KMS-11 (cell line): ENCODE measurements at regions not wholly inside any gene's neighbourhood (a gene's known extent, or its start where the extent isn't known, plus 50 kb on each side); places are given as distances from the start of the nearest gene placed in this dataset.

Experiments
- H2AFZ ChIP-seq: fragments of 200-600 bp; sonication (generic); 2 replicates; pipeline ENCODE4 v1.6.1; 2016; ENCODE audit warnings: antibody characterized with exemption, mixed run types, low read depth
- H3K27ac ChIP-seq: fragments of 200-600 bp; sonication (generic); 2 replicates; pipeline ENCODE4 v1.6.1; 2016; ENCODE audit warnings: mild to moderate bottlenecking, mixed run types
- H3K27me3 ChIP-seq: fragments of 200-600 bp; sonication (generic); 2 replicates; pipeline ENCODE4 v1.6.1; 2017; ENCODE audit warnings: mild to moderate bottlenecking, low read depth, mixed run types, moderate library complexity; ENCODE audit not compliant: insufficient read depth
- H3K36me3 ChIP-seq: fragments of 200-600 bp; sonication (generic); 2 replicates; pipeline ENCODE4 v1.6.1; 2017; ENCODE audit warnings: mild to moderate bottlenecking, mixed run types; ENCODE audit not compliant: insufficient read depth
- H3K4me1 ChIP-seq: fragments of 200-600 bp; sonication (generic); 2 replicates; pipeline ENCODE4 v1.6.1; 2016; ENCODE audit warnings: mild to moderate bottlenecking, low read depth, mixed run types; ENCODE audit not compliant: poor library complexity, severe bottlenecking
- H3K4me2 ChIP-seq: fragments of 200-600 bp; sonication (generic); 2 replicates; pipeline ENCODE4 v1.7.0; 2016; ENCODE audit warnings: mild to moderate bottlenecking, mixed run types
- H3K4me3 ChIP-seq: fragments of 200-600 bp; sonication (generic); IDR thresholded peaks from 2 replicates; pipeline ENCODE4 v1.6.1; 2017; ENCODE audit warnings: low read depth, low read length, mixed read lengths; ENCODE audit not compliant: insufficient read depth
- H3K79me2 ChIP-seq: fragments of 200-600 bp; sonication (generic); 2 replicates; pipeline ENCODE4 v1.6.1; 2016; ENCODE audit warnings: low read depth, mixed run types; ENCODE audit not compliant: insufficient read depth
- H3K9ac ChIP-seq: fragments of 200-600 bp; sonication (generic); 2 replicates; pipeline ENCODE4 v1.6.1; 2016; ENCODE audit warnings: mild to moderate bottlenecking, mixed run types
- H4K20me1 ChIP-seq: fragments of 200-600 bp; sonication (generic); 2 replicates; pipeline ENCODE4 v1.6.1; 2016; ENCODE audit warnings: mild to moderate bottlenecking, mixed run types; ENCODE audit not compliant: insufficient read depth
- TF ChIP-seq, protein P1 (sequence below): fragments of 200-600 bp; sonication (generic); conservative IDR thresholded peaks from 2 replicates; pipeline ENCODE4 v1.6.1; 2017; ENCODE audit warnings: low read depth, mild to moderate bottlenecking, antibody characterized with exemption, low read length, moderate library complexity, mixed read lengths

DNA sequence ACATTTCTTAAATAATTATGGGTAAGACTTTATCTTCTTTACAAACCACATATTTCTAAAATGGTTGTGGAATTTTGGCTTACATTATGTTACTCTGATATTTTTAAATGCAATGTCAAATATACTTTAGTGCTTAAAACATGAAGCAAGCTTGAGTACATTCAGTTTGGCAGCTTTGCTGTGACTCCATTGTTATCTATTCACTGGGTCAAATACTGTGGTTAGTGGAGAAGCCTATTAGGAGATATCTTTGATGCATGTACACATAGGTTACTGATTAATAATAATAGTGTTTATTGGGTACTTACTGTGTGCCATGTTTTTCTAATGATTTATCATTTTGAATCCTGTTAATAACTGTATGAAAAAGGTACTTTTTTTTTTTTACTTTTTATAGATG, 520.4 kb upstream of the B3GALT2 start:
- Histone ChIP-seq H3K27ac (no peak overlapping the region), H2AFZ (no peak overlapping the region), H3K79me2 (no peaks in the 10 kb centered on the region), H4K20me1 (no peaks in the 10 kb centered on the region), H3K4me1 (peaks cover 7% of the 10 kb centered on the region), H3K4me2 (no peak overlapping the region), H3K27me3 (no peaks in the 10 kb centered on the region), H3K4me3 (no peak overlapping the region), H3K36me3 (no peaks in the 10 kb centered on the region), H3K9ac (no peak overlapping the region)
- TF ChIP-seq, protein P1, sequence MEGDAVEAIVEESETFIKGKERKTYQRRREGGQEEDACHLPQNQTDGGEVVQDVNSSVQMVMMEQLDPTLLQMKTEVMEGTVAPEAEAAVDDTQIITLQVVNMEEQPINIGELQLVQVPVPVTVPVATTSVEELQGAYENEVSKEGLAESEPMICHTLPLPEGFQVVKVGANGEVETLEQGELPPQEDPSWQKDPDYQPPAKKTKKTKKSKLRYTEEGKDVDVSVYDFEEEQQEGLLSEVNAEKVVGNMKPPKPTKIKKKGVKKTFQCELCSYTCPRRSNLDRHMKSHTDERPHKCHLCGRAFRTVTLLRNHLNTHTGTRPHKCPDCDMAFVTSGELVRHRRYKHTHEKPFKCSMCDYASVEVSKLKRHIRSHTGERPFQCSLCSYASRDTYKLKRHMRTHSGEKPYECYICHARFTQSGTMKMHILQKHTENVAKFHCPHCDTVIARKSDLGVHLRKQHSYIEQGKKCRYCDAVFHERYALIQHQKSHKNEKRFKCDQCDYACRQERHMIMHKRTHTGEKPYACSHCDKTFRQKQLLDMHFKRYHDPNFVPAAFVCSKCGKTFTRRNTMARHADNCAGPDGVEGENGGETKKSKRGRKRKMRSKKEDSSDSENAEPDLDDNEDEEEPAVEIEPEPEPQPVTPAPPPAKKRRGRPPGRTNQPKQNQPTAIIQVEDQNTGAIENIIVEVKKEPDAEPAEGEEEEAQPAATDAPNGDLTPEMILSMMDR: no peak

DNA sequence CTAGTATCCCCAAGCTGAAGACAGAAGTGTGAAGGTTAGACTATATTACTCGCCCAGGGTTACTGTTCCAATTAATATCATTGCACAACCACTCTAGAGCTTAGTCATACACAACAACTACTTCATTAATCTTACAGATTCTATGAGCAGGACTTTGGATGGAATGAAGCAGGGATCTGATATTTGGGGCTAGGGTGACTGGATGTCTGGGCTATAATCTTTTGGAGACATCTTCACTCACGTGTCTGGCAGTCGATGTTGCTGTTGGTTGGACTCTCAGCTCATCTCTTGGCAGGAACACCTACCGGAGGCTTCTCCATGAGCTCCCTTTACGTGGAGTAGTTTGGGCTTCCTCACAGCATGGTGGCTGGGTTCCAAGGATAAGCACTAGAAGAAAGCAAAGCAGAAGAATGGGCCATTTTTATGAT, 519.2 kb upstream of the B3GALT2 start:
- H3K4me2 ChIP-seq: no peak overlapping the region
- no peak overlapping the region for H2AFZ ChIP-seq
- H3K27me3 ChIP-seq: no peaks in the 10 kb centered on the region
- H3K4me3 ChIP-seq: no peak overlapping the region
- H3K9ac ChIP-seq: no peak overlapping the region
- H3K79me2 ChIP-seq: no peaks in the 10 kb centered on the region
- H4K20me1 ChIP-seq: no peaks in the 10 kb centered on the region
- H3K4me1 ChIP-seq: peaks cover 7% of the 10 kb centered on the region
- H3K36me3 ChIP-seq: no peaks in the 10 kb centered on the region
- H3K27ac ChIP-seq: no peak overlapping the region
- TF ChIP-seq, protein P1: no peak

DNA sequence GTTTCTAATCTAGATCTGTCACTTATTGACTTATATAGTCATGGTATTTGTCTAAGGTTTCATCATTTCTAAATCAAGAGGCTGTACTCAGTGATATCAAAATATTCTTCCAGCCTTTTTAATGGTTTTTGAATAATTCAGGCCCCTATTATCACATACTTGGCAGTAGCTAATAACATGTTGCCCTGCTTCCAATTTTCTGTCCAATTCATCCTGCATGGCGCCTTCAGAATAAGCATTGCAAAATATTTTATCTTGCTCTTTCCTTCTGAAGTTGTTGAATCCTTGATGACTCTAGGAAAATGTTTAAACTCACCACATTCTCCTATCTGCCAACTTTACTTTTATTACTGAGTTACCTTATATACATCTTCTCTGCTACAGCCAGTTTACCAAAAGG, 517.2 kb upstream of the B3GALT2 start:
- Histone ChIP-seq H3K9ac (no peak overlapping the region), H3K27me3 (no peaks in the 10 kb centered on the region), H3K36me3 (no peaks in the 10 kb centered on the region), H3K4me3 (no peak overlapping the region), H3K27ac (no peak overlapping the region), H3K4me1 (peaks cover 3% of the 10 kb centered on the region), H3K79me2 (no peaks in the 10 kb centered on the region), H4K20me1 (no peaks in the 10 kb centered on the region), H2AFZ (no peak overlapping the region), H3K4me2 (no peak overlapping the region)
- TF ChIP-seq, protein P1: no peak

GRCh38 chr1:193703121-193703520, 516.7 kb upstream of the B3GALT2 start:
- Histone ChIP-seq H3K36me3 (no peaks in the 10 kb centered on the region), H3K4me3 (no peak overlapping the region), H2AFZ (no peak overlapping the region), H4K20me1 (no peaks in the 10 kb centered on the region), H3K27ac (no peak overlapping the region), H3K4me1 (peaks cover 3% of the 10 kb centered on the region), H3K9ac (no peak overlapping the region), H3K79me2 (no peaks in the 10 kb centered on the region), H3K27me3 (no peaks in the 10 kb centered on the region), H3K4me2 (no peak overlapping the region)
- TF ChIP-seq, protein P1: no peak
